ENCODE measurements at regions not wholly inside any gene's neighbourhood (a gene's known extent, or its start where the extent isn't known, plus 50 kb on each side); places are given as distances from the start of the nearest gene placed in this dataset.

- TF ChIP-seq YY1 (IDR thresholded peaks at IDR 0.05; ENCODE audit: insufficient read depth, insufficient read length) (no peak), ZNF274 (IDR thresholded peaks at IDR 0.05; ENCODE audit: low read depth, low read length) (no peak)
Measured at GRCh38 chr6:74259981-74260380, 564.0 kb downstream of the CD109 start.

Measured in NT2/D1 (cell line).